ENCODE measurements at regions not wholly inside any gene's neighbourhood (a gene's known extent, or its start where the extent isn't known, plus 50 kb on each side); places are given as distances from the start of the nearest gene placed in this dataset.
A peak's percentile ranks its signal among the peaks of the same experiment; 100 is the strongest.

DNA sequence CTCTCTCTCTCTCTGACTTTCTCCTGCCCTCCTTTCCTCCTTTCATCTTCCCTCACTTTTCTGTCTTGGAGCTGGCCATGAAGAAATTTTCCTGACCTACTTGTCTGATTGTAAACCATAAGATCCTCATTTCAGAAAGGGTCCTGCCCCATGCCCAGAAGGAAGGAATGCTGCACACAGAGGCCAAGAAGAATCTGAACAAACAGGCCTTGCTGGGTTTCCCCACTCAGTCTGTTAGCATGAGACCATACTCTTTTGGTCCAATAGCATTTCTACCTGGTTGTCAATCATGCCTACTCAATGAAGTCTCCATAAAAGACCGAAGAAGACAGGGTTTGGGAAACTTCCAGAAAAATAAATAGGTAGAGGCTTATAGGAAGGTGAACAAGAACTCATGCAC lies 128.7 kb downstream of the MAB21L3 start:
- Histone ChIP-seq H3K9me3 (no peaks in the 10 kb centered on the region), H3K4me3 (no peak overlapping the region), H3K36me3 (replicated peaks in 1 of 2; ENCODE audit: insufficient read depth in 1 of 2, low read depth in 2 of 2) (no peaks in the 10 kb centered on the region), H3K4me1 (peaks cover 19% of the 10 kb centered on the region), H3K27ac (no peak overlapping the region), H3K27me3 (no peaks in the 10 kb centered on the region)
- no peak for TF ChIP-seq POLR2A (IDR thresholded peaks at IDR 0.05)
- TF ChIP-seq, protein P1, sequence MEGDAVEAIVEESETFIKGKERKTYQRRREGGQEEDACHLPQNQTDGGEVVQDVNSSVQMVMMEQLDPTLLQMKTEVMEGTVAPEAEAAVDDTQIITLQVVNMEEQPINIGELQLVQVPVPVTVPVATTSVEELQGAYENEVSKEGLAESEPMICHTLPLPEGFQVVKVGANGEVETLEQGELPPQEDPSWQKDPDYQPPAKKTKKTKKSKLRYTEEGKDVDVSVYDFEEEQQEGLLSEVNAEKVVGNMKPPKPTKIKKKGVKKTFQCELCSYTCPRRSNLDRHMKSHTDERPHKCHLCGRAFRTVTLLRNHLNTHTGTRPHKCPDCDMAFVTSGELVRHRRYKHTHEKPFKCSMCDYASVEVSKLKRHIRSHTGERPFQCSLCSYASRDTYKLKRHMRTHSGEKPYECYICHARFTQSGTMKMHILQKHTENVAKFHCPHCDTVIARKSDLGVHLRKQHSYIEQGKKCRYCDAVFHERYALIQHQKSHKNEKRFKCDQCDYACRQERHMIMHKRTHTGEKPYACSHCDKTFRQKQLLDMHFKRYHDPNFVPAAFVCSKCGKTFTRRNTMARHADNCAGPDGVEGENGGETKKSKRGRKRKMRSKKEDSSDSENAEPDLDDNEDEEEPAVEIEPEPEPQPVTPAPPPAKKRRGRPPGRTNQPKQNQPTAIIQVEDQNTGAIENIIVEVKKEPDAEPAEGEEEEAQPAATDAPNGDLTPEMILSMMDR (IDR thresholded peaks at IDR 0.05): no peak
- 81 to 100% methylated on average over 1 of the region's 1 CpG for WGBS, 2 donors
- ATAC-seq: no peak
- DNase-seq: no peak
- intact Hi-C loops (cut with DNase I): no loop called here

DNA sequence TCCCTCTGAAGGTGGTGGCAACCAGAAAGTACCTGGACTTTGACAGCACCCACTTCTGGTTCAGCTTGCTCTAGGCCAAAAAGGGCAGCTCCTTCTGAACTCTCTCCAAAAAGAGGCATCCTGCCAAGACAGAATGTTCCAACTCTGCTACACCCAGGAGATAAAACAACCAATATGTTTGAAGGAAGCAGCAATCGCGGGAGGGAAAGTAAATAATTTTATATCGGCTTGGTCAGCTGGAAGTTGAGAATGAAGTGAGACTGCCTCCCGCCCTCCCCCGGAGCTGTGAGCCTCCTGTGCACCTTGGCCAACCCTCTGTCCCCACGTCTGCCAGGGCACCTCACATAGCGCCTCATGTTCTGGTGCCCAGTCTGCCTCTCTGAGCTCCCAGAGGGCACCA lies 130.3 kb upstream of the ATP1A1 start:
- no peaks in the 10 kb centered on the region for H3K36me3 ChIP-seq (replicated peaks in 1 of 2; ENCODE audit: insufficient read depth in 1 of 2, low read depth in 2 of 2)
- intact Hi-C loops (cut with DNase I): no loop called here
- H3K9me3 ChIP-seq: no peaks in the 10 kb centered on the region
- H3K4me1 ChIP-seq: peaks cover 19% of the 10 kb centered on the region
- peak overlapping the region in 3 of 4 donors; percentile 15 to 61 (median 29) for H3K27ac ChIP-seq
- DNase-seq: peak; percentile 46 to 70 (median 60)
- no peak overlapping the region for H3K4me3 ChIP-seq
- H3K27me3 ChIP-seq: no peaks in the 10 kb centered on the region
- 18 to 41% methylated on average over 7 of the region's 7 CpGs for WGBS, 2 donors
- TF ChIP-seq, protein P1 (IDR thresholded peaks at IDR 0.05): no peak
- TF ChIP-seq POLR2A (IDR thresholded peaks at IDR 0.05): no peak
- peak; percentile 82 for ATAC-seq

DNA sequence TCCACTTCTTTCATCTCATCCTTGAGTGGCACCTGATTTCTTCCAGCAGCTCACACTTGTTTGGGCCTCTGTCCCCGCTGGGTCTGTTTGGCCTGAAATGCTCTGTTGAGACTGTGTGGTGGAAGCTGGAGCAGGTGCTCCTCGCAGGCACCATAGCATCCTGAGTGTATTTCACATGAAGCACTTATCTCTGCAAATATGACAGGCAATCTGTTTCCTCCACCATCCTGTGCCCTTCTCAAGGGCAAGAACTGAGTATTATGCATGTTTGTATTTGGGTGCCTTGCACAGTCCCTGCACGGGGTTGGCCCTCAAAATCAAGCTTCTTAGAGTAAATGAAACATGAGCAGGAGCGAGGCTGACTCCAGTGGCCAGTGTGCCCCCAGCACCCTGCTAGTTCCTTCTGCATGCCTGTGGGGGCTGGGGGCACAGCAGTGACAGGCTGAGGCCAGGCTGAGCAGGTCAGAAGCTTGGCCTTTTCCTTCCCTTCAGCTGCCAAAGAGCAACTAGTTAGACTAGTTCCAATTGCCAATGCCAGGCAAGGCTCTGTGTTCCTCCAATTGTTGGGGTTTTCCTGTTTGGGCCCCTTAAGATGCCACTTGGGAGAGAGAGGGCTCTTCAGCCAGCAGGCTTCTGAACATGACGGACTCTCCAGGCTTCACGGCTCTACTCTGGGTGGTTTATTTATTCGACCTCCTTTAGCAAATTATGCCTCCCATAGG lies 129.6 kb upstream of the ATP1A1 start:
- TF ChIP-seq, protein P1 (IDR thresholded peaks at IDR 0.05): no peak
- no peak for TF ChIP-seq POLR2A (IDR thresholded peaks at IDR 0.05)
- ATAC-seq (peak; percentile 34), DNase-seq (peak in 1 of 4 donors; percentile 17)
- whole genome bisulfite sequencing, 2 donors: 62 to 71% methylated on average over 7 of the region's 7 CpGs
- Histone ChIP-seq H3K4me1 (peaks cover 19% of the 10 kb centered on the region), H3K27ac (peak overlapping the region; percentile 5 to 61 (median 23)), H3K9me3 (no peaks in the 10 kb centered on the region), H3K4me3 (no peak overlapping the region), H3K27me3 (no peaks in the 10 kb centered on the region), H3K36me3 (replicated peaks in 1 of 2; ENCODE audit: insufficient read depth in 1 of 2, low read depth in 2 of 2) (no peaks in the 10 kb centered on the region)
- intact Hi-C loops (cut with DNase I): no loop called here

DNA sequence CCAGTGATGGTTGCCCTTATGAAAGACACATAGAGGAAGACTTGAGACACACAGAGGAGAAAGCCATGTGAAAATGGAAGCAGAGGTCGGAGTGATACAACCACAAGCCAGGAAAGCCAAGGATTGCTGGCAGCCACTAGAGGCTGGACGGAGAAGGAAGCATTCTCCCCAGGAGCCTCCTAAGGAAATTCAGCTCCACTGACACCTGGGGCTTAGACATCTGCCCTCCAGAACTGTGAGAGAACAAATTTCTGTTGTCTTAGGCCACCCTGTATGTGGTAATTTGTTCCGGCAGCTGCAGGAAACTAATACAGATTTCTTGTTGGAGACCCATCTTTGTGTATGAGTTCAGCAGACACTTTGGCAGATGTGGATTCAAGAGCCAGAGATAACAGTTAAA lies 126.9 kb upstream of the ATP1A1 start:
- Histone ChIP-seq H3K27ac (no peak overlapping the region), H3K4me1 (peaks cover 19% of the 10 kb centered on the region), H3K36me3 (replicated peaks in 1 of 2; ENCODE audit: insufficient read depth in 1 of 2, low read depth in 2 of 2) (no peaks in the 10 kb centered on the region), H3K27me3 (no peaks in the 10 kb centered on the region), H3K9me3 (no peaks in the 10 kb centered on the region), H3K4me3 (no peak overlapping the region)
- no peak for DNase-seq
- TF ChIP-seq POLR2A (IDR thresholded peaks at IDR 0.05): no peak
- TF ChIP-seq, protein P1 (IDR thresholded peaks at IDR 0.05): no peak
- WGBS, 2 donors: 89% methylated on average over 3 of the region's 3 CpGs
- intact Hi-C loops (cut with DNase I): no loop called here
- no peak for ATAC-seq

DNA sequence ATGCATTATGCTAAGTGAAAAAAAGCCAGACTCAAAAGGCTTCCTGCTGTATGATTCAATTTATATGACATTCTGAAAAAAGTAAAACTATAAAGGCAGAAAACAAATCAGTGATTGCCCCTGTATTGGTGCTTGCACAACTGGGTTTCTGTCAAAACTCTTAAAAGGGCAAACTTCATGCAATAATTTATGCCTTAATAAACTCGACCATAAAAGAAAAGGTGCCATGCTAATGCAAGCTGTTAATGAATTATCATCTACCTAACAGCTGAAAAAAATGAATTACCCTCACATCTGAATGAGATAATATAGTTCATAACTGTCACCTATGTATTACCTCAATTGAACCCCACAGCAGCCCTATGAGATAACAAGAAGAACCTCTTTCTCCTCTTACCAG lies 120.8 kb upstream of the ATP1A1 start:
- no peak for DNase-seq
- Histone ChIP-seq H3K36me3 (replicated peaks in 1 of 2; ENCODE audit: insufficient read depth in 1 of 2, low read depth in 2 of 2) (no peaks in the 10 kb centered on the region), H3K27me3 (no peaks in the 10 kb centered on the region), H3K27ac (no peak overlapping the region), H3K4me1 (no peaks in the 10 kb centered on the region), H3K9me3 (no peaks in the 10 kb centered on the region), H3K4me3 (no peak overlapping the region)
- 32 to 67% methylated on average over 1 of the region's 1 CpG for WGBS, 2 donors
- TF ChIP-seq POLR2A (IDR thresholded peaks at IDR 0.05): no peak
- TF ChIP-seq, protein P1 (IDR thresholded peaks at IDR 0.05): no peak
- no peak for ATAC-seq
- intact Hi-C loops (cut with DNase I): no loop called here
